ENCODE measurements at regions not wholly inside any gene's neighbourhood (a gene's known extent, or its start where the extent isn't known, plus 50 kb on each side); places are given as distances from the start of the nearest gene placed in this dataset.

GRCh38 chr13:105259426-105259825 lies 1276.0 kb downstream of the EFNB2 start:
- no peak for DNase-seq (ENCODE audit: low read depth)
- TF ChIP-seq CTCF (IDR thresholded peaks at IDR 0.05; ENCODE audit: control insufficient read depth, insufficient read depth, low read depth, low read length, missing control alignments), result no peak
- no peak overlapping the region for H3K4me3 ChIP-seq (ENCODE audit: control insufficient read depth, low read depth, low read length)

- DNase-seq (ENCODE audit: low read depth), result no peak
- H3K4me3 ChIP-seq (ENCODE audit: control insufficient read depth, low read depth, low read length), result no peak overlapping the region
- TF ChIP-seq CTCF (IDR thresholded peaks at IDR 0.05; ENCODE audit: control insufficient read depth, insufficient read depth, low read depth, low read length, missing control alignments), result no peak
Measured at GRCh38 chr13:105255472-105255871, 1280.0 kb downstream of the EFNB2 start.

GRCh38 chr13:105251293-105251692 lies 1284.2 kb downstream of the EFNB2 start:
- no peak for DNase-seq (ENCODE audit: low read depth)
- TF ChIP-seq CTCF (IDR thresholded peaks at IDR 0.05; ENCODE audit: control insufficient read depth, insufficient read depth, low read depth, low read length, missing control alignments), result no peak
- no peak overlapping the region for H3K4me3 ChIP-seq (ENCODE audit: control insufficient read depth, low read depth, low read length)

GRCh38 chr13:105247830-105248229 lies 1287.6 kb downstream of the EFNB2 start:
- TF ChIP-seq CTCF (IDR thresholded peaks at IDR 0.05; ENCODE audit: control insufficient read depth, insufficient read depth, low read depth, low read length, missing control alignments), result no peak
- DNase-seq (ENCODE audit: low read depth), result no peak
- H3K4me3 ChIP-seq (ENCODE audit: control insufficient read depth, low read depth, low read length), result no peak overlapping the region

- TF ChIP-seq CTCF (IDR thresholded peaks at IDR 0.05; ENCODE audit: control insufficient read depth, insufficient read depth, low read depth, low read length, missing control alignments), result no peak
- no peak for DNase-seq (ENCODE audit: low read depth)
- H3K4me3 ChIP-seq (ENCODE audit: control insufficient read depth, low read depth, low read length), result no peak overlapping the region
Measured at GRCh38 chr13:105240371-105240770, 1295.1 kb downstream of the EFNB2 start.

- no peak for TF ChIP-seq CTCF (IDR thresholded peaks at IDR 0.05; ENCODE audit: control insufficient read depth, insufficient read depth, low read depth, low read length, missing control alignments)
- H3K4me3 ChIP-seq (ENCODE audit: control insufficient read depth, low read depth, low read length), result no peak overlapping the region
- DNase-seq (ENCODE audit: low read depth), result no peak
Measured at GRCh38 chr13:105232439-105232838, 1303.0 kb downstream of the EFNB2 start.

GRCh38 chr13:105232006-105232405 lies 1303.5 kb downstream of the EFNB2 start:
- no peak for TF ChIP-seq CTCF (IDR thresholded peaks at IDR 0.05; ENCODE audit: control insufficient read depth, insufficient read depth, low read depth, low read length, missing control alignments)
- no peak for DNase-seq (ENCODE audit: low read depth)
- no peak overlapping the region for H3K4me3 ChIP-seq (ENCODE audit: control insufficient read depth, low read depth, low read length)

Measured in AG09309 (cell line).